Adipocyte (in vitro differentiated cells): ENCODE measurements at regions not wholly inside any gene's neighbourhood (a gene's known extent, or its start where the extent isn't known, plus 50 kb on each side); places are given as distances from the start of the nearest gene placed in this dataset.

Experiments used
- DNase-seq: peaks from one replicate; pipeline ENCODE4 v3.0.0-alpha.2; 2015; ENCODE audit warnings: low read depth
- H3K27me3 ChIP-seq: replicated peaks from 2 replicates; pipeline ENCODE4 v1.7.0; 2013; ENCODE audit warnings: mild to moderate bottlenecking, low read length, moderate library complexity; ENCODE audit not compliant: control insufficient read depth, insufficient read depth
- H3K36me3 ChIP-seq: 2 replicates; pipeline ENCODE4 v1.7.0; 2013; ENCODE audit warnings: low read length, mild to moderate bottlenecking, moderate library complexity; ENCODE audit not compliant: control insufficient read depth, insufficient read depth, severe bottlenecking
- H3K4me1 ChIP-seq: 2 replicates; pipeline ENCODE4 v1.7.0; 2013; ENCODE audit warnings: mild to moderate bottlenecking, low read length, moderate library complexity; ENCODE audit not compliant: control insufficient read depth, insufficient read depth
- H3K4me3 ChIP-seq: 2 replicates; pipeline ENCODE4 v1.7.0; 2013; ENCODE audit warnings: mild to moderate bottlenecking, low read length, moderate library complexity
- H3K9ac ChIP-seq: 2 replicates; pipeline ENCODE4 v1.7.0; 2013; ENCODE audit warnings: mild to moderate bottlenecking, low read length, moderate library complexity
- H3K9me3 ChIP-seq: 2 replicates; pipeline ENCODE4 v1.7.0; 2013; ENCODE audit warnings: mild to moderate bottlenecking, low read length, moderate library complexity; ENCODE audit not compliant: control insufficient read depth

GRCh38 chr1:232517204-232517603, 112.7 kb downstream of the SIPA1L2 start:
- Histone ChIP-seq H3K4me3 (no peak overlapping the region), H3K36me3 (no peaks in the 10 kb centered on the region), H3K9ac (no peak overlapping the region), H3K9me3 (no peaks in the 10 kb centered on the region), H3K27me3 (peaks cover 3% of the 10 kb centered on the region), H3K4me1 (no peaks in the 10 kb centered on the region)
- no peak for DNase-seq

- H3K36me3 ChIP-seq, result no peaks in the 10 kb centered on the region
- no peak overlapping the region for H3K9ac ChIP-seq
- H3K4me1 ChIP-seq, result peaks cover 5% of the 10 kb centered on the region
- peaks cover 3% of the 10 kb centered on the region for H3K27me3 ChIP-seq
- DNase-seq, result no peak
- no peak overlapping the region for H3K4me3 ChIP-seq
- H3K9me3 ChIP-seq, result no peaks in the 10 kb centered on the region
Observed at GRCh38 chr1:232515706-232516105, 114.2 kb downstream of the SIPA1L2 start.

DNA sequence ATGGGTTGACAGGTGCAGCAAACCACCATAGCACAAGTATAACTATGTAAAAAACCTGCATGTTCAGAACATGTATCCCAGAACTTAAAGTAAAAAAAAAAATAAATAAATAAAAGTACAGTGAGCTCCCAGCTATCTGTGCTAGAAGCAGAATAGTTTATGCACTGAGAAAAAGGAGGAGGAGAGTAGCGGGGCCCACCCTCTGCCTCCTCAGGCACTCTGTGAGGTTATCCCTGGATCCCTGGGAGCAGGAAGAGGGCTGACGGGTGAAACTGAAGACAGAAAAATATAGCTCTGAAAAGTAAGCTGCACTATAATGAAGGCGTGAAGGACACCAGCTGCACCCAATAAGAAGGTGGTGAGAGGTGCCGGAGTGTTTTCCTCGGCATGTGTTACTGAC, 117.2 kb downstream of the SIPA1L2 start:
- Histone ChIP-seq H3K36me3 (no peaks in the 10 kb centered on the region), H3K27me3 (peaks cover 3% of the 10 kb centered on the region), H3K4me3 (no peak overlapping the region), H3K4me1 (peaks cover 5% of the 10 kb centered on the region), H3K9me3 (no peaks in the 10 kb centered on the region), H3K9ac (no peak overlapping the region)
- DNase-seq, result no peak

GRCh38 chr1:232511172-232511571, 118.8 kb downstream of the SIPA1L2 start:
- DNase-seq, result peak; percentile 23
- Histone ChIP-seq H3K27me3 (peaks cover 7% of the 10 kb centered on the region), H3K4me3 (no peak overlapping the region), H3K9me3 (no peaks in the 10 kb centered on the region), H3K9ac (no peak overlapping the region), H3K36me3 (no peaks in the 10 kb centered on the region), H3K4me1 (peaks cover 5% of the 10 kb centered on the region)

DNA sequence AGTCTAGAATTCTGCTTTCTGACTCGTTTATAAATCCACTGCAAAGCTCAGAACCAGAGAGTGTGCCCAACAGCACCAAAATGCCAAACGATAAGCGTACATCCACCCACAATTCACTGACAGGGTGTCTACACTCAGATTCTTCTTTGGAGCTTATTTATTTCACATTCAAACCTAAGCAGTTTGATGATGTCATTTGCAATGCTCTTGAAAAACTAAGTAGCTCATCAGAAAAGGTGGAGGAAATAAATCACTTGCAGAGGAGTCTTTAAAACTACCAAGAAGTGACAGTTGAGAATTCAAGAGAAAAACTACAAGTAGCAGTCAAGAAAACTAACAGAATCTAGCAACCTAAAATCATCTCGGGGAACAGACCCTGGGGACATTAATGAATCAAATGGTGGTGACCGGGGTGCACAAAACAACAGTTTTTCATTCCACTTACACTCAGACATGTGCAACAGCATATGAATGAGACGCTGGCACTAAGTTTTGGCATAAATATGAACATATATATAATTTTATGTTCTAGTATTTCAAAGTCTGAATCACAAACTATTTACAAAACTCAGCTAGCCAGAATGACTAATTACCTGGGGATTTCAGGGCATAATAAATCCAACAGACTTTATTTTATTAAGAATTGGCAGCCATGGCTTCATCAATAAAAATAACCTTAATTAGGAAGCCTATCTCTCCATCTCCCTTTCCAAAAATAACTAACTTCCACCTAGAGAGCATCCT, 119.4 kb downstream of the SIPA1L2 start:
- H3K36me3 ChIP-seq, result no peaks in the 10 kb centered on the region
- H3K4me1 ChIP-seq, result peaks cover 5% of the 10 kb centered on the region
- peaks cover 7% of the 10 kb centered on the region for H3K27me3 ChIP-seq
- DNase-seq, result peak; percentile 11
- H3K9me3 ChIP-seq, result no peaks in the 10 kb centered on the region
- H3K4me3 ChIP-seq, result no peak overlapping the region
- H3K9ac ChIP-seq, result no peak overlapping the region

- H3K4me1 ChIP-seq, result peaks cover 5% of the 10 kb centered on the region
- H3K4me3 ChIP-seq, result no peak overlapping the region
- H3K27me3 ChIP-seq, result peaks cover 7% of the 10 kb centered on the region
- H3K9ac ChIP-seq, result no peak overlapping the region
- peak; percentile 26 for DNase-seq
- no peaks in the 10 kb centered on the region for H3K36me3 ChIP-seq
- no peaks in the 10 kb centered on the region for H3K9me3 ChIP-seq
Observed at GRCh38 chr1:232509570-232509969, 120.4 kb downstream of the SIPA1L2 start.

GRCh38 chr1:232508130-232508701, 121.7 kb downstream of the SIPA1L2 start:
- DNase-seq, result no peak
- peaks cover 4% of the 10 kb centered on the region for H3K27me3 ChIP-seq
- no peak overlapping the region for H3K4me3 ChIP-seq
- H3K4me1 ChIP-seq, result peaks cover 5% of the 10 kb centered on the region
- no peaks in the 10 kb centered on the region for H3K36me3 ChIP-seq
- no peak overlapping the region for H3K9ac ChIP-seq
- H3K9me3 ChIP-seq, result no peaks in the 10 kb centered on the region

DNA sequence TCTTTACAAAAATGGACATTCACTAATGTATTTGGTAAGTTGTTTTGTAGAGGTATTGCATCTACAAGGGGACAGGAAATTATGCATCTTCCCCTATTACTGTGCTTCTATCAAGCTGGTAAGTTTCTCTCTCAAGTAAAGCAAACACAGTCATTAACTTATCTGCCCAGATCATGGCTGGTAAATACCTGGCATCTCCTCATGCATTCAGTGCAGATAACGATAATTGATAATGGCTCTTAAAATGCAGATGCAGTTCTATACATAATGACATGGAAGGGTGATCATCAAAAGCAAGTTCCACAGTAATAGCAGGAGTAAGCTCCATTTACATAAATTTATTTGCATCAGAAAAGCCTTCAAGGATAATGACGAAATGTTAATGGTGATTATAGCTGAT, 122.4 kb downstream of the SIPA1L2 start:
- Histone ChIP-seq H3K36me3 (no peaks in the 10 kb centered on the region), H3K9me3 (no peaks in the 10 kb centered on the region), H3K27me3 (peaks cover 4% of the 10 kb centered on the region), H3K4me1 (peaks cover 5% of the 10 kb centered on the region), H3K9ac (no peak overlapping the region), H3K4me3 (no peak overlapping the region)
- DNase-seq, result no peak

DNA sequence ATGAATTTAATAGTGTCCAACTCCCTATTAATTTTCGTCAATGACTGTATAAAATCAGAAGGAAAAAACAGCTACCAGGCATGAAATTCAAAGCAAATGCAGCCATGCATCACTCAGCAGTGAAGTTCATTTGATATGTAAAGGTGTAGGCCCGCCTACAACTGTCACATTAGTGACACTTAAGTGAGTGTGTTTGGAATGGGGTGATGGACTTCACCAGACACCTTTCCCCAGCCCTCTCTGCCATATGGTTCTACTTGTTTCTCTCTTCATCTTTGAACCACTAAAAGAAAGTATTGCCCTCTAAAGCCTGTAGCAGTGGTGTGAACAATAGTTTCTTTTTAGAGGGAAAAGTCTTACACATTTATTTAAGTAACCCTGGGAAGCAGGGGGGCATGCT, 124.0 kb downstream of the SIPA1L2 start:
- peaks cover 8% of the 10 kb centered on the region for H3K4me1 ChIP-seq
- no peaks in the 10 kb centered on the region for H3K36me3 ChIP-seq
- no peak overlapping the region for H3K9ac ChIP-seq
- no peak for DNase-seq
- no peak overlapping the region for H3K4me3 ChIP-seq
- H3K27me3 ChIP-seq, result peaks cover 4% of the 10 kb centered on the region
- no peaks in the 10 kb centered on the region for H3K9me3 ChIP-seq

- no peak for DNase-seq
- Histone ChIP-seq H3K9ac (no peak overlapping the region), H3K27me3 (peaks cover 4% of the 10 kb centered on the region), H3K4me3 (no peak overlapping the region), H3K9me3 (no peaks in the 10 kb centered on the region), H3K4me1 (peaks cover 6% of the 10 kb centered on the region), H3K36me3 (no peaks in the 10 kb centered on the region)
Observed at GRCh38 chr1:232504651-232505050, 125.3 kb downstream of the SIPA1L2 start.

DNA sequence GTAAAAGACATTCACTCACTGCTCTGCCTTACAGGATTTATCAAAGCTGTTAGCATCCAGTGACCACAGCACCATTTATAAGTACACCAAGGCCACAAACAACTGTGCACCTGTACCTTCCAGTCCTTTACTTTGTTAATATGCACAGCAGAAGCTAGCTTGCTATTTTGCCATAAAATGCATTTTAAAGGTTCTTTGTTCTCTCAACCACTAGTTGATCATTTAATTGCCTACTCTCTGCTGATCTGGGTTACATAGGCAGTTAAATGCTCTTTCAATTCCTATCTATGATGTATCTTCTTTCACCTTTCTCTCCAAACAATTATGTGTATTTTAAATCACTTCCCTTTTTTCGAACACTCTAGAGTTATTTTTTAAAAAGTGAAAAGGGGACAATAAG, 126.4 kb downstream of the SIPA1L2 start:
- peaks cover 4% of the 10 kb centered on the region for H3K27me3 ChIP-seq
- peaks cover 12% of the 10 kb centered on the region for H3K4me1 ChIP-seq
- no peak overlapping the region for H3K9ac ChIP-seq
- H3K36me3 ChIP-seq, result no peaks in the 10 kb centered on the region
- no peak for DNase-seq
- no peak overlapping the region for H3K4me3 ChIP-seq
- H3K9me3 ChIP-seq, result no peaks in the 10 kb centered on the region

DNA sequence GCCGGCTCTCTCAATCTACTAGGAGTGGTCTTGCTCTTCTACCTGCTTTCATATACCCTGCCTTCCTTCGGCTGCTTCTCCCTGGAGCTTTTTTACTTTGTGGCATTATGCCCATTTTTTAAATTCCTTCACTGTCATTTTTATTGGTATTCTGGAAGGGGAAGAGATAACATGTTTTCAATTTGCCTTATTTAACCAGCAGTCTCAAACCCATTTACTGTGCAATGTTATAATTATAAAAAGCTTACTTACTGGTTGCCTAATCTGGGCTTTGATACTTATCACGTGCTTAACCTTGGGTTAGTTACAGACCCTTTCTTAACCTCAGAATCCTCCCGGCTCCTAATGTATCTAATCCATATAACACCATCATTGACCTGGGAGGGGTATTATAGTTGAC, 128.1 kb downstream of the SIPA1L2 start:
- Histone ChIP-seq H3K27me3 (no peaks in the 10 kb centered on the region), H3K4me3 (no peak overlapping the region)

More for the DNA sequence above, 128.1 kb downstream of the SIPA1L2 start:
- H3K36me3 ChIP-seq, result no peaks in the 10 kb centered on the region
- DNase-seq, result peak; percentile 9
- H3K9me3 ChIP-seq, result no peaks in the 10 kb centered on the region
- H3K4me1 ChIP-seq, result peaks cover 12% of the 10 kb centered on the region
- H3K9ac ChIP-seq, result no peak overlapping the region
